Tibial nerve (tissue), 4 donors: ENCODE measurements at regions not wholly inside any gene's neighbourhood (a gene's known extent, or its start where the extent isn't known, plus 50 kb on each side); places are given as distances from the start of the nearest gene placed in this dataset.

Experiments used
- CTCF ChIP-seq, 5 experiments: fragments of 200-600 bp in 3 of 5; fragments of 450-650 bp in 2 of 5; sonication (generic) in 3 of 5; IDR thresholded peaks; one replicate each; pipeline ENCODE4 v1.5.1; 2016 to 2019; ENCODE audit warnings: antibody characterized with exemption in 5 of 5, mild to moderate bottlenecking in 3 of 5, moderate library complexity in 2 of 5
- EP300 ChIP-seq, 2 donors: sonication (generic); formaldehyde crosslinking; IDR thresholded peaks; one replicate each; pipeline ENCODE4 v1.6.1; 2017; ENCODE audit warnings: antibody characterized with exemption in 2 of 2, mild to moderate bottlenecking in 1 of 2
- POLR2A ChIP-seq, 2 donors: fragments of 450-650 bp; IDR thresholded peaks; one replicate each; pipeline ENCODE4 v1.6.1; 2017; ENCODE audit warnings: antibody characterized with exemption in 2 of 2, mild to moderate bottlenecking in 2 of 2, moderate library complexity in 2 of 2

GRCh38 chr21:41110161-41110560, 57.8 kb upstream of the BACE2 start:
- TF ChIP-seq EP300 (IDR thresholded peaks at IDR 0.05) (no peak), CTCF (IDR thresholded peaks at IDR 0.05) (no peak), POLR2A (IDR thresholded peaks at IDR 0.05) (no peak)
